Esophagus squamous epithelium (tissue), 4 donors: ENCODE measurements at regions not wholly inside any gene's neighbourhood (a gene's known extent, or its start where the extent isn't known, plus 50 kb on each side); places are given as distances from the start of the nearest gene placed in this dataset.

ENCODE experiments used
- CTCF ChIP-seq, 6 experiments: fragments of 450-650 bp in 4 of 6; fragments of 200-600 bp in 2 of 6; sonication (generic) in 2 of 6; IDR thresholded peaks; one replicate each; pipeline ENCODE4 v1.5.1; 2016 to 2019; ENCODE audit warnings: antibody characterized with exemption in 6 of 6, mild to moderate bottlenecking in 4 of 6, moderate library complexity in 4 of 6
- POLR2A ChIP-seq, 4 donors: fragments of 450-650 bp; IDR thresholded peaks; one replicate each; pipeline ENCODE4 v1.6.1; 2017; ENCODE audit warnings: antibody characterized with exemption in 4 of 4, mild to moderate bottlenecking in 4 of 4, moderate library complexity in 3 of 4

- TF ChIP-seq POLR2A (IDR thresholded peaks at IDR 0.05) (no peak), CTCF (IDR thresholded peaks at IDR 0.05) (no peak)
Observed at GRCh38 chr10:59088912-59089573, 87.4 kb upstream of the PHYHIPL start.
